ENCODE measurements at regions not wholly inside any gene's neighbourhood (a gene's known extent, or its start where the extent isn't known, plus 50 kb on each side); places are given as distances from the start of the nearest gene placed in this dataset.

- no peak for DNase-seq (ENCODE audit: low spot score)
These were observed 67.6 kb upstream of the AMPD3 start for GRCh38 chr11:10387206-10388083.

GRCh38 chr11:10388101-10388500 lies 67.0 kb upstream of the AMPD3 start:
- no peak for DNase-seq (ENCODE audit: low spot score)

GRCh38 chr11:10388574-10388973 lies 66.5 kb upstream of the AMPD3 start:
- no peak for DNase-seq (ENCODE audit: low spot score)

- no peak for DNase-seq (ENCODE audit: low spot score)
These were observed 64.7 kb upstream of the AMPD3 start for GRCh38 chr11:10390375-10390774.

GRCh38 chr11:10392095-10393079 lies 62.7 kb upstream of the AMPD3 start:
- no peak for DNase-seq (ENCODE audit: low spot score)

GRCh38 chr11:10394229-10395101 lies 60.6 kb upstream of the AMPD3 start:
- no peak for DNase-seq (ENCODE audit: low spot score)

- DNase-seq (ENCODE audit: low spot score), result no peak
These were observed 59.7 kb upstream of the AMPD3 start for GRCh38 chr11:10395166-10395897.

GRCh38 chr11:10396771-10397170 lies 58.3 kb upstream of the AMPD3 start:
- no peak for DNase-seq (ENCODE audit: low spot score)

- DNase-seq (ENCODE audit: low spot score), result peak; percentile 9
These were observed 57.7 kb upstream of the AMPD3 start for GRCh38 chr11:10397226-10397987.

- no peak for DNase-seq (ENCODE audit: low spot score)
These were observed 56.5 kb upstream of the AMPD3 start for GRCh38 chr11:10398525-10398924.

- no peak for DNase-seq (ENCODE audit: low spot score)
These were observed 54.2 kb upstream of the AMPD3 start for GRCh38 chr11:10400856-10401255.

GRCh38 chr11:10401256-10401655 lies 53.8 kb upstream of the AMPD3 start:
- DNase-seq (ENCODE audit: low spot score), result no peak

GRCh38 chr11:10401696-10402392 lies 53.2 kb upstream of the AMPD3 start:
- no peak for DNase-seq (ENCODE audit: low spot score)

Data from RKO (cell line).